HuH-7.5 (cell line): ENCODE measurements at regions not wholly inside any gene's neighbourhood (a gene's known extent, or its start where the extent isn't known, plus 50 kb on each side); places are given as distances from the start of the nearest gene placed in this dataset.

Experiments used
- DNase-seq: peaks from one replicate; pipeline ENCODE4 v3.0.0; 2011; ENCODE audit warnings: low spot score

GRCh38 chr21:35256468-35256988, 207.4 kb upstream of the RUNX1 start:
- DNase-seq = no peak

GRCh38 chr21:35254765-35255138, 205.7 kb upstream of the RUNX1 start:
- DNase-seq = no peak

GRCh38 chr21:35254006-35254764, 205.1 kb upstream of the RUNX1 start:
- no peak for DNase-seq

- no peak for DNase-seq
Observed at GRCh38 chr21:35252831-35253230, 203.7 kb upstream of the RUNX1 start.

GRCh38 chr21:35249636-35250035, 200.5 kb upstream of the RUNX1 start:
- DNase-seq = no peak

- no peak for DNase-seq
Observed at GRCh38 chr21:35245879-35246278, 196.8 kb upstream of the RUNX1 start.

GRCh38 chr21:35244514-35244913, 195.4 kb upstream of the RUNX1 start:
- no peak for DNase-seq

- no peak for DNase-seq
Observed at GRCh38 chr21:35243171-35243570, 194.1 kb upstream of the RUNX1 start.

- DNase-seq = no peak
Observed at GRCh38 chr21:35239811-35240219, 190.7 kb upstream of the RUNX1 start.

- DNase-seq = no peak
Observed at GRCh38 chr21:35238119-35238518, 189.0 kb upstream of the RUNX1 start.

- DNase-seq = no peak
Observed at GRCh38 chr21:35237287-35237686, 188.2 kb upstream of the RUNX1 start.

GRCh38 chr21:35236090-35236489, 187.0 kb upstream of the RUNX1 start:
- no peak for DNase-seq

GRCh38 chr21:35234725-35235124, 185.6 kb upstream of the RUNX1 start:
- DNase-seq = no peak

- no peak for DNase-seq
Observed at GRCh38 chr21:35233756-35234155, 184.7 kb upstream of the RUNX1 start.

- DNase-seq = no peak
Observed at GRCh38 chr21:35232545-35233176, 183.6 kb upstream of the RUNX1 start.

- no peak for DNase-seq
Observed at GRCh38 chr21:35231090-35231489, 182.0 kb upstream of the RUNX1 start.

GRCh38 chr21:35229290-35229689, 180.2 kb upstream of the RUNX1 start:
- DNase-seq = no peak

GRCh38 chr21:35227786-35228185, 178.7 kb upstream of the RUNX1 start:
- no peak for DNase-seq

- no peak for DNase-seq
Observed at GRCh38 chr21:35226968-35227744, 178.1 kb upstream of the RUNX1 start.

- no peak for DNase-seq
Observed at GRCh38 chr21:35226328-35226727, 177.2 kb upstream of the RUNX1 start.

GRCh38 chr21:35225573-35225972, 176.5 kb upstream of the RUNX1 start:
- DNase-seq = no peak

- DNase-seq = no peak
Observed at GRCh38 chr21:35223480-35224156, 174.5 kb upstream of the RUNX1 start.
